Fibroblast of lung (primary cell): ENCODE measurements at regions not wholly inside any gene's neighbourhood (a gene's known extent, or its start where the extent isn't known, plus 50 kb on each side); places are given as distances from the start of the nearest gene placed in this dataset.

Source experiments
- DNase-seq, 2 donors: peaks; one replicate each; pipeline versions ENCODE4 v3.0.0 to v3.0.0-alpha.2; 2010; ENCODE audit warnings: low read depth in 2 of 2
- H2AFZ ChIP-seq: 2 replicates; pipeline ENCODE4 v1.5.1; 2012; ENCODE audit warnings: low read length, control low read depth, inconsistent platforms
- H3K27ac ChIP-seq: 2 replicates; pipeline ENCODE4 v1.5.1; 2011; ENCODE audit warnings: low read length, control low read depth; ENCODE audit not compliant: insufficient read depth
- H3K27me3 ChIP-seq: 2 replicates; pipeline ENCODE4 v1.5.1; 2011; ENCODE audit warnings: mild to moderate bottlenecking, low read length; ENCODE audit not compliant: control insufficient read depth, insufficient read depth
- H3K36me3 ChIP-seq: 2 replicates; pipeline ENCODE4 v1.5.1; 2011; ENCODE audit warnings: low read length; ENCODE audit not compliant: control insufficient read depth, insufficient read depth
- H3K4me1 ChIP-seq: 2 replicates; pipeline ENCODE4 v1.5.1; 2011; ENCODE audit warnings: low read length; ENCODE audit not compliant: control insufficient read depth, insufficient read depth; ENCODE audit errors: extremely low read depth
- H3K4me2 ChIP-seq: 2 replicates; pipeline ENCODE4 v1.5.1; 2011; ENCODE audit warnings: low read length, control low read depth; ENCODE audit not compliant: insufficient read depth; ENCODE audit errors: extremely low read depth
- H3K4me3 ChIP-seq, 4 experiments: fragments of 200-600 bp in 1 of 4; sonication (generic) in 1 of 4; replicated peaks in 1 of 4; 2 replicates each; pipeline ENCODE4 v1.5.1; 2011 to 2016; ENCODE audit warnings: low read length in 4 of 4, low read depth in 3 of 4, mild to moderate bottlenecking in 3 of 4, control low read depth in 2 of 4, inconsistent platforms in 1 of 4, mixed read lengths in 1 of 4; ENCODE audit not compliant: insufficient read depth in 1 of 4; ENCODE audit errors: control extremely low read depth in 1 of 4
- H3K79me2 ChIP-seq: 2 replicates; pipeline ENCODE4 v1.5.1; 2012; ENCODE audit warnings: mild to moderate bottlenecking, low read length, inconsistent platforms; ENCODE audit not compliant: control insufficient read depth, insufficient read depth
- H3K9ac ChIP-seq: 2 replicates; pipeline ENCODE4 v1.5.1; 2011; ENCODE audit warnings: mild to moderate bottlenecking, low read length, control low read depth; ENCODE audit not compliant: insufficient read depth
- H3K9me3 ChIP-seq: 2 replicates; pipeline ENCODE4 v1.5.1; 2012; ENCODE audit warnings: low read depth, low read length; ENCODE audit not compliant: control insufficient read depth, insufficient read depth
- H4K20me1 ChIP-seq: 2 replicates; pipeline ENCODE4 v1.5.1; 2011; ENCODE audit warnings: low read length; ENCODE audit not compliant: control insufficient read depth, insufficient read depth; ENCODE audit errors: extremely low read depth
- EZH2 ChIP-seq: IDR thresholded peaks from 2 replicates; pipeline ENCODE4 v1.5.1; 2012; ENCODE audit warnings: low read length, control low read depth, mild to moderate bottlenecking; ENCODE audit errors: missing control alignments
- TF ChIP-seq, protein P1 (sequence below), 2 donors: IDR thresholded peaks in 1 of 2; conservative IDR thresholded peaks in 1 of 2; 1 replicate in 1 of 2; 2 replicates in 1 of 2; pipeline ENCODE4 v1.5.1; 2011 to 2012; ENCODE audit warnings: low read length in 2 of 2, control low read depth in 1 of 2, inconsistent platforms in 1 of 2, low read depth in 1 of 2, mild to moderate bottlenecking in 1 of 2

DNA sequence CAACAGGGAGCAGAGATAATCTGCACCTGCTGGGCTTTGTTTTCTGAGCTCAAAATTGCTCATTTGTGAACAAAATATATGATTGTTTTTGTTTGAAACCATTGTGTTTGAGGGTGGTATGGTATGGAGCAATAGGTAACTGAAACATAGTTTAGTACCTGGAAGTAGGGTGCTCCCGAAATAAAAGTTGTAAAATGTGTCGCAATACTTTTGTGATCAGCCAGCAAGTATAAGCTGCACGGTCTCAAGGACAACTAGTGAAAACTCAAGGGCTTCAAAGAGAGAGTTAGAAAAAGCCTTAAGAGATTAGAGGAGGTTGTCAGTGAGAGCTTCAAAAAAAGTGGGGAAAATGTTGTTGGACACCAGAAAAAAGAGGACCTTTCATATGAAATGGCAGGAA lies 579.8 kb upstream of the POU3F2 start:
- H3K36me3 ChIP-seq: no peaks in the 10 kb centered on the region
- H3K27me3 ChIP-seq: no peaks in the 10 kb centered on the region
- no peak overlapping the region for H3K27ac ChIP-seq
- H2AFZ ChIP-seq: no peak overlapping the region
- no peak overlapping the region for H3K4me2 ChIP-seq
- H3K9me3 ChIP-seq: no peaks in the 10 kb centered on the region
- no peaks in the 10 kb centered on the region for H3K79me2 ChIP-seq
- H4K20me1 ChIP-seq: no peaks in the 10 kb centered on the region
- H3K4me3 ChIP-seq: no peak overlapping the region
- no peak for TF ChIP-seq EZH2
- TF ChIP-seq, protein P1, sequence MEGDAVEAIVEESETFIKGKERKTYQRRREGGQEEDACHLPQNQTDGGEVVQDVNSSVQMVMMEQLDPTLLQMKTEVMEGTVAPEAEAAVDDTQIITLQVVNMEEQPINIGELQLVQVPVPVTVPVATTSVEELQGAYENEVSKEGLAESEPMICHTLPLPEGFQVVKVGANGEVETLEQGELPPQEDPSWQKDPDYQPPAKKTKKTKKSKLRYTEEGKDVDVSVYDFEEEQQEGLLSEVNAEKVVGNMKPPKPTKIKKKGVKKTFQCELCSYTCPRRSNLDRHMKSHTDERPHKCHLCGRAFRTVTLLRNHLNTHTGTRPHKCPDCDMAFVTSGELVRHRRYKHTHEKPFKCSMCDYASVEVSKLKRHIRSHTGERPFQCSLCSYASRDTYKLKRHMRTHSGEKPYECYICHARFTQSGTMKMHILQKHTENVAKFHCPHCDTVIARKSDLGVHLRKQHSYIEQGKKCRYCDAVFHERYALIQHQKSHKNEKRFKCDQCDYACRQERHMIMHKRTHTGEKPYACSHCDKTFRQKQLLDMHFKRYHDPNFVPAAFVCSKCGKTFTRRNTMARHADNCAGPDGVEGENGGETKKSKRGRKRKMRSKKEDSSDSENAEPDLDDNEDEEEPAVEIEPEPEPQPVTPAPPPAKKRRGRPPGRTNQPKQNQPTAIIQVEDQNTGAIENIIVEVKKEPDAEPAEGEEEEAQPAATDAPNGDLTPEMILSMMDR (conservative IDR thresholded peaks at IDR 0.05 in 1 of 2, IDR thresholded peaks at IDR 0.05 in 1 of 2; ENCODE audit: low read depth in 1 of 2, low read length in 2 of 2): no peak
- no peak overlapping the region for H3K9ac ChIP-seq
- DNase-seq: no peak
- no peaks in the 10 kb centered on the region for H3K4me1 ChIP-seq

DNA sequence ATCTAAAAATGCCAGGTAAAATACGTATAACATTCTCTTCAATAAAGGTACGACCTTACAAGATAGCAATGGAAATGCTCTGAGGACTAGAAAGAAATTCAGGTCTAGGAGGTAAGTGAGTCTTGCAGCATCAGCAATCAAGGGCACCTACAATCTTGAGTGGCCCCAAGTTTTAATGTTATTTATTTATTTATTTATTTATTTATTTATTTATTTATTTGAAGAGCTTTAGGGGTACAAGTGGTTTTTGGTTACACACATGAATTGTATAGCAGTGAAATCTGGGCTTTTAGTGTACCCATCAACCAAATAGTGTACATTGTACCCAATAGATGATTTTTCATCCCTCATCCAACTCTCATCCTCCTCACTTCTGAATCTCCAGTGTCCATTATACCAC lies 574.0 kb upstream of the POU3F2 start:
- Histone ChIP-seq H3K9ac (no peak overlapping the region), H3K4me1 (no peaks in the 10 kb centered on the region), H3K4me3 (no peak overlapping the region), H3K79me2 (no peaks in the 10 kb centered on the region), H2AFZ (no peak overlapping the region), H3K27me3 (no peaks in the 10 kb centered on the region), H3K36me3 (no peaks in the 10 kb centered on the region), H4K20me1 (no peaks in the 10 kb centered on the region), H3K9me3 (no peaks in the 10 kb centered on the region), H3K27ac (no peak overlapping the region), H3K4me2 (no peak overlapping the region)
- DNase-seq: no peak
- TF ChIP-seq, protein P1 (conservative IDR thresholded peaks at IDR 0.05 in 1 of 2, IDR thresholded peaks at IDR 0.05 in 1 of 2; ENCODE audit: low read depth in 1 of 2, low read length in 2 of 2): no peak
- TF ChIP-seq EZH2: no peak

DNA sequence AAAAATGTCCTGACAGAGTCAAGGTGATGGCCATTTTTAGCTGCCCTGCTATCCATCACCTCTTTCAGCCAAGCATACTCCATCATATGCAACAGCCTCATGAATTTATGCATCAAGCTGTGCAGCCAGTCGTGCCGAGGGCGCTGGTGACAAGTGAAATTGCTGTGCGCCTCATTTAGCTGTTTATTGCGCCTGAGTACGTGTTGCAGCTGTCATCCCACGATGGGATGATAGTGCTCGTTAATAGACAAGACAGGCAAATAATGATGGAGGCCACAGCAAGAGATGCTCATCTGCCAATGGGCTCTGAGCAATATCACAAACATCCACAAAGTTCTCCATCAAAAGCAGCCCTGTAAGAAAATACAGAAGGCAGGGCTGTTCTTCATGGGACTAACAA lies 562.3 kb upstream of the POU3F2 start:
- H3K79me2 ChIP-seq: no peaks in the 10 kb centered on the region
- H2AFZ ChIP-seq: no peak overlapping the region
- H3K4me2 ChIP-seq: no peak overlapping the region
- TF ChIP-seq, protein P1 (conservative IDR thresholded peaks at IDR 0.05 in 1 of 2, IDR thresholded peaks at IDR 0.05 in 1 of 2; ENCODE audit: low read depth in 1 of 2, low read length in 2 of 2): no peak
- no peak overlapping the region for H3K9ac ChIP-seq
- H3K27me3 ChIP-seq: no peaks in the 10 kb centered on the region
- no peaks in the 10 kb centered on the region for H3K4me1 ChIP-seq
- H4K20me1 ChIP-seq: no peaks in the 10 kb centered on the region
- no peak overlapping the region for H3K27ac ChIP-seq
- H3K9me3 ChIP-seq: no peaks in the 10 kb centered on the region
- no peak overlapping the region for H3K4me3 ChIP-seq
- H3K36me3 ChIP-seq: no peaks in the 10 kb centered on the region
- DNase-seq: no peak
